ENCODE measurements at regions not wholly inside any gene's neighbourhood (a gene's known extent, or its start where the extent isn't known, plus 50 kb on each side); places are given as distances from the start of the nearest gene placed in this dataset.

DNA sequence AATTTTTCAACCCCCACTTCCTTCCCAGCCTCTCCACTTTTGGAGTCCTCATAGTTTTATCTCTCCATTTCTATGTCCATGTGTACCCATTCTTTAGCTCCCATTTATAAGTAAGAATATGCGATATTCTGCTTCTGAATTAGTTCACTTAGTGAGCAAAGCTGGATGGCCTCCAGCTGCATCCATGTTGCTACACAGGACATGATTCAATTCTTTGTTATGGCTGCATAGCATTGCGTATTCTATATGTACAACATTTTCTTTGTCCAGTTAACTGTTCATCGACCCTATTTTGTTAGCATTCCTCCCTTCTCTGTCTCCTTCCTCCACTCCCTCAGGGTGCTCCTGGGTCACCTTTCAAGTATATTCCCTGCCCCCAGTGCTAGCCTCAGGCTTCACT is 210.0 kb upstream of the SSTR4 start:
- TF ChIP-seq ZNF225 (CRISPR knock-in tag; IDR thresholded peaks at IDR 0.05): no peak
- TF ChIP-seq ZZZ3 (CRISPR knock-in tag; IDR thresholded peaks at IDR 0.05; ENCODE audit: borderline replicate concordance): no peak
- TF ChIP-seq PBX3 (CRISPR knock-in tag; IDR thresholded peaks at IDR 0.05; ENCODE audit: borderline replicate concordance): no peak
- no peak for TF ChIP-seq ZNF570 (CRISPR knock-in tag; IDR thresholded peaks at IDR 0.05; ENCODE audit: borderline replicate concordance)
- TF ChIP-seq JDP2 (CRISPR knock-in tag; IDR thresholded peaks at IDR 0.05; ENCODE audit: borderline replicate concordance): no peak
- TF ChIP-seq CEBPZ (IDR thresholded peaks at IDR 0.05; ENCODE audit: low read length): no peak
- no peak for TF ChIP-seq PRDM15 (CRISPR knock-in tag; IDR thresholded peaks at IDR 0.05)

All from HepG2 (cell line).